ENCODE measurements at regions not wholly inside any gene's neighbourhood (a gene's known extent, or its start where the extent isn't known, plus 50 kb on each side); places are given as distances from the start of the nearest gene placed in this dataset.

- no peaks in the 10 kb centered on the region for H3K9me3 ChIP-seq
- no peak for ATAC-seq (ENCODE audit: insufficient number of reproducible peaks, low FRiP score, low read depth)
- no peaks in the 10 kb centered on the region for H3K36me3 ChIP-seq
- TF ChIP-seq, protein P1, sequence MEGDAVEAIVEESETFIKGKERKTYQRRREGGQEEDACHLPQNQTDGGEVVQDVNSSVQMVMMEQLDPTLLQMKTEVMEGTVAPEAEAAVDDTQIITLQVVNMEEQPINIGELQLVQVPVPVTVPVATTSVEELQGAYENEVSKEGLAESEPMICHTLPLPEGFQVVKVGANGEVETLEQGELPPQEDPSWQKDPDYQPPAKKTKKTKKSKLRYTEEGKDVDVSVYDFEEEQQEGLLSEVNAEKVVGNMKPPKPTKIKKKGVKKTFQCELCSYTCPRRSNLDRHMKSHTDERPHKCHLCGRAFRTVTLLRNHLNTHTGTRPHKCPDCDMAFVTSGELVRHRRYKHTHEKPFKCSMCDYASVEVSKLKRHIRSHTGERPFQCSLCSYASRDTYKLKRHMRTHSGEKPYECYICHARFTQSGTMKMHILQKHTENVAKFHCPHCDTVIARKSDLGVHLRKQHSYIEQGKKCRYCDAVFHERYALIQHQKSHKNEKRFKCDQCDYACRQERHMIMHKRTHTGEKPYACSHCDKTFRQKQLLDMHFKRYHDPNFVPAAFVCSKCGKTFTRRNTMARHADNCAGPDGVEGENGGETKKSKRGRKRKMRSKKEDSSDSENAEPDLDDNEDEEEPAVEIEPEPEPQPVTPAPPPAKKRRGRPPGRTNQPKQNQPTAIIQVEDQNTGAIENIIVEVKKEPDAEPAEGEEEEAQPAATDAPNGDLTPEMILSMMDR (IDR thresholded peaks at IDR 0.05): no peak
- no peak overlapping the region for H3K4me3 ChIP-seq
- peaks cover 9 to 16% of the 10 kb centered on the region in 2 donors for H3K4me1 ChIP-seq (ENCODE audit: control insufficient read depth in 1 of 2, low read depth in 2 of 2)
- no peak overlapping the region for H3K27ac ChIP-seq
- no peaks in the 10 kb centered on the region for H3K27me3 ChIP-seq (replicated peaks; ENCODE audit: insufficient read depth)
- no peak for DNase-seq (ENCODE audit: low spot score)
These were observed 52.3 kb upstream of the RAB4A start for GRCh38 chr1:229218612-229219025.

GRCh38 chr1:229220163-229220846, 50.6 kb upstream of the RAB4A start:
- H3K9me3 ChIP-seq: no peaks in the 10 kb centered on the region
- H3K4me3 ChIP-seq: no peak overlapping the region
- ATAC-seq (ENCODE audit: insufficient number of reproducible peaks, low FRiP score, low read depth) (no peak), DNase-seq (ENCODE audit: low spot score) (no peak)
- H3K4me1 ChIP-seq (ENCODE audit: control insufficient read depth in 1 of 2, low read depth in 2 of 2): peaks cover 9 to 16% of the 10 kb centered on the region in 2 donors
- no peak overlapping the region for H3K27ac ChIP-seq
- H3K36me3 ChIP-seq: no peaks in the 10 kb centered on the region
- TF ChIP-seq, protein P1 (IDR thresholded peaks at IDR 0.05): no peak
- no peaks in the 10 kb centered on the region for H3K27me3 ChIP-seq (replicated peaks; ENCODE audit: insufficient read depth)

DNA sequence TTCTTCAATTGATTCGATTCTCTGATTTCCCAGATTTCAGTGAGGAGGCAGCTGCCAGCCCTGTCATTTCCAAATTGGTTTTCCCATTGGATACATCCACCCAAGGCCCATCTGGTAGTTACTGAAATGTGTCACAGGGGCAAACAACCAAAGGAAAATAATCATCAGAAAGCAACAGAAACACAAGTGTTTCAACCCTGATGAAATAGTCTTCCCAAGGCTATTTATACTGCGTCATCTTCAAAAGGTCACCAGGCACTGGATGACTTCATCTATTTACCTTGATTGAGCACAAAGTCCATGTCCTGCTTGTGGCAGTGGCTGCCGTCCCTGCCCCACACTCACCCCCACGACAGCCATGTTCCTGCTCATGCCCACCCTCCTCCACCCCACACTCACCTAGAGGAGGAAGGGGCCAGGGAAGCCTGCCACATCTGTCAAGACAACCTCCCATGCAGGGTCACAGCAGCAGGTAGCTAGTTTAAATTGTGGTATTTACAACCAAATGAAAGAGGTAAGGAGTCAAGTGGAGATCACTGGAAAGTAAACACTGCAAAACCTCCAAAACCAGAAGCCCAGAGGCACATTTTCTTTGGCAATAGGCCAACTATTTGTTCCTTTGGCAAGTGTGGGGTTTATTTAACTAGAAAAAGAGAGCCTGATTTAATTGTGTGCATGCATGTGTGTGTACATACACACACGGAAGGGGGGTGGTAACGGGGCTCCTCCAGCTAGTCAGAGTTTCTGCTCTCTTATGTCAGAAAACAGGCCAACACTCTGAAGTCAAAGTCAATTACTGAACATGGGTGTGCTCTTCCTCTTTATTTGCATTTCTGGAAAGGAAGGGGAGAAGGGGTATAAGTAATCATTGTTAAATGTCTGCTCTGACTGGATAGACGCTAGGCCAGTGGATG, 49.5 kb upstream of the RAB4A start:
- no peak for DNase-seq (ENCODE audit: low spot score)
- Histone ChIP-seq H3K4me3 (no peak overlapping the region), H3K9me3 (no peaks in the 10 kb centered on the region), H3K4me1 (ENCODE audit: control insufficient read depth in 1 of 2, low read depth in 2 of 2) (peaks cover 9 to 16% of the 10 kb centered on the region in 2 donors), H3K36me3 (no peaks in the 10 kb centered on the region), H3K27me3 (replicated peaks; ENCODE audit: insufficient read depth) (no peaks in the 10 kb centered on the region), H3K27ac (no peak overlapping the region)
- TF ChIP-seq, protein P1 (IDR thresholded peaks at IDR 0.05): no peak
- ATAC-seq (ENCODE audit: insufficient number of reproducible peaks, low FRiP score, low read depth): peak; percentile 42

Data from thoracic aorta (tissue), 2 donors.